ENCODE measurements at regions not wholly inside any gene's neighbourhood (a gene's known extent, or its start where the extent isn't known, plus 50 kb on each side); places are given as distances from the start of the nearest gene placed in this dataset.
A peak's percentile ranks its signal among the peaks of the same experiment; 100 is the strongest.

GRCh38 chr12:124232654-124232987 is 62.3 kb upstream of the RFLNA start:
- peaks cover 3% of the 10 kb centered on the region for H3K36me3 Mint-ChIP-seq
- no peak overlapping the region for H3K27ac Mint-ChIP-seq

GRCh38 chr12:124233041-124233796 is 61.7 kb upstream of the RFLNA start:
- Histone ChIP-seq H3K4me1 (peaks cover 23% of the 10 kb centered on the region), H3K4me3 (no peak overlapping the region), H3K9ac (no peak overlapping the region), H3K79me2 (ENCODE audit: low read depth) (no peaks in the 10 kb centered on the region), H3K27me3 (no peaks in the 10 kb centered on the region), H3F3A (ENCODE audit: low read depth) (peaks cover 13% of the 10 kb centered on the region), H3K27ac (peak overlapping the region; percentile 70), H3K4me2 (peak overlapping the region; percentile 51), H3K36me3 (no peaks in the 10 kb centered on the region), H3K9me3 (ENCODE audit: low read depth) (peaks cover 7% of the 10 kb centered on the region), H4K20me1 (ENCODE audit: low read depth) (no peaks in the 10 kb centered on the region), H2AFZ (replicated peaks) (no peak overlapping the region)
- TF ChIP-seq EZH2 (IDR thresholded peaks at IDR 0.05) (no peak), CTCF (IDR thresholded peaks at IDR 0.05) (peak; percentile 2)
- Mint-ChIP-seq H3K9me3 (peaks cover 24% of the 10 kb centered on the region), H3K27me3 (ENCODE audit: insufficient read depth, low read depth) (peaks cover 10% of the 10 kb centered on the region), H3K4me3 (no peak overlapping the region), H3K4me1 (no peaks in the 10 kb centered on the region), H3K36me3 (peaks cover 3% of the 10 kb centered on the region), H3K27ac (no peak overlapping the region)
- DNase-seq (ENCODE audit: low spot score), result no peak

More at GRCh38 chr12:124232654-124232987, 62.3 kb upstream of the RFLNA start:
- H3K27ac ChIP-seq, result peak overlapping the region; percentile 70
- H3K4me1 Mint-ChIP-seq, result no peaks in the 10 kb centered on the region
- H3K9me3 ChIP-seq (ENCODE audit: low read depth), result peaks cover 7% of the 10 kb centered on the region
- TF ChIP-seq EZH2phosphoT487 (IDR thresholded peaks at IDR 0.05) (no peak), EZH2 (IDR thresholded peaks at IDR 0.05) (no peak), CTCF (IDR thresholded peaks at IDR 0.05) (peak; percentile 3)
- no peak overlapping the region for H3K9ac ChIP-seq
- H3F3A ChIP-seq (ENCODE audit: low read depth), result peaks cover 13% of the 10 kb centered on the region
- H4K20me1 ChIP-seq (ENCODE audit: low read depth), result no peaks in the 10 kb centered on the region
- no peaks in the 10 kb centered on the region for H3K36me3 ChIP-seq
- no peak overlapping the region for H3K4me3 ChIP-seq
- H3K4me3 Mint-ChIP-seq, result no peak overlapping the region
- no peaks in the 10 kb centered on the region for H3K27me3 ChIP-seq
- no peak overlapping the region for H2AFZ ChIP-seq (replicated peaks)
- H3K79me2 ChIP-seq (ENCODE audit: low read depth), result no peaks in the 10 kb centered on the region
- DNase-seq (ENCODE audit: low spot score), result peak; percentile 57
- H3K27me3 Mint-ChIP-seq (ENCODE audit: insufficient read depth, low read depth), result peaks cover 12% of the 10 kb centered on the region
- H3K9me3 Mint-ChIP-seq, result peaks cover 25% of the 10 kb centered on the region
- peaks cover 23% of the 10 kb centered on the region for H3K4me1 ChIP-seq
- peak overlapping the region; percentile 51 for H3K4me2 ChIP-seq

- Mint-ChIP-seq H3K9me3 (peaks cover 23% of the 10 kb centered on the region), H3K4me3 (no peak overlapping the region), H3K36me3 (peaks cover 3% of the 10 kb centered on the region), H3K27ac (no peak overlapping the region), H3K4me1 (no peaks in the 10 kb centered on the region), H3K27me3 (ENCODE audit: insufficient read depth, low read depth) (peaks cover 10% of the 10 kb centered on the region)
- Histone ChIP-seq H3K4me2 (no peak overlapping the region), H3K9me3 (ENCODE audit: low read depth) (peaks cover 7% of the 10 kb centered on the region), H3K4me1 (peaks cover 27% of the 10 kb centered on the region), H4K20me1 (ENCODE audit: low read depth) (no peaks in the 10 kb centered on the region), H3K4me3 (no peak overlapping the region), H3K27ac (no peak overlapping the region), H3F3A (ENCODE audit: low read depth) (peaks cover 13% of the 10 kb centered on the region), H3K36me3 (no peaks in the 10 kb centered on the region), H3K9ac (no peak overlapping the region), H3K79me2 (ENCODE audit: low read depth) (no peaks in the 10 kb centered on the region), H3K27me3 (no peaks in the 10 kb centered on the region), H2AFZ (replicated peaks) (no peak overlapping the region)
- TF ChIP-seq CTCF (IDR thresholded peaks at IDR 0.05) (no peak), EZH2phosphoT487 (IDR thresholded peaks at IDR 0.05) (no peak), EZH2 (IDR thresholded peaks at IDR 0.05) (no peak)
- DNase-seq (ENCODE audit: low spot score), result no peak
Observed at GRCh38 chr12:124233846-124234640, 60.9 kb upstream of the RFLNA start.

Data from neural progenitor cell (in vitro differentiated cells).